ENCODE measurements at regions not wholly inside any gene's neighbourhood (a gene's known extent, or its start where the extent isn't known, plus 50 kb on each side); places are given as distances from the start of the nearest gene placed in this dataset.

- H2BK120ac ChIP-seq (ENCODE audit: low read depth, low read length, poor library complexity, severe bottlenecking) = no peak overlapping the region
- DNase-seq = no peak
- Mint-ChIP-seq H3K4me1 (peaks cover 6 to 7% of the 10 kb centered on the region in 2 experiments; a peak in 3 of 4 replicates), H3K27me3 (ENCODE audit: low read depth) (no peaks in the 10 kb centered on the region), H3K36me3 (ENCODE audit: insufficient read depth in 1 of 3, low read depth in 3 of 3) (no peaks in the 10 kb centered on the region), H3K9me3 (no peaks in the 10 kb centered on the region), H3K4me3 (no peak overlapping the region), H3K27ac (no peak overlapping the region; a peak in 1 of 7 replicates)
- no peak overlapping the region for H3K56ac ChIP-seq (ENCODE audit: insufficient read length, low read depth, low read length)
- no peaks in the 10 kb centered on the region for H3K79me1 ChIP-seq (ENCODE audit: insufficient read depth, low read depth, low read length, poor library complexity, severe bottlenecking)
- no peak overlapping the region for H4K91ac ChIP-seq (ENCODE audit: insufficient read length, low read depth, low read length)
- H3K9ac ChIP-seq (ENCODE audit: extremely low read depth, insufficient read length, low read length) = no peak overlapping the region
- no peak overlapping the region for H2BK20ac ChIP-seq (ENCODE audit: low read depth, low read length, poor library complexity, severe bottlenecking)
- H3K9me3 ChIP-seq (ENCODE audit: control insufficient read depth, low read depth, low read length) = no peaks in the 10 kb centered on the region
- no peak overlapping the region for H4K5ac ChIP-seq (ENCODE audit: insufficient read length, low read depth, low read length)
- no peak overlapping the region for H3K4me2 ChIP-seq (ENCODE audit: insufficient read depth, insufficient read length, low read length)
- no peak overlapping the region for H2BK5ac ChIP-seq (ENCODE audit: insufficient read length, low read length)
- no peak overlapping the region for H2AFZ ChIP-seq (ENCODE audit: low read length)
- H3K27me3 ChIP-seq (ENCODE audit: insufficient read depth, low read length) = no peaks in the 10 kb centered on the region
- no peak for TF ChIP-seq CTCF (conservative IDR thresholded peaks at IDR 0.05)
- H3K14ac ChIP-seq (ENCODE audit: insufficient read depth, low read length) = no peak overlapping the region
- H3K27ac ChIP-seq (ENCODE audit: insufficient read length, low read depth, low read length) = no peak overlapping the region
- H3T11ph ChIP-seq (ENCODE audit: low read length) = no peak overlapping the region
- no peaks in the 10 kb centered on the region for H3K4me1 ChIP-seq (ENCODE audit: insufficient read depth, low read length)
- no peak overlapping the region for H4K8ac ChIP-seq (replicated peaks; ENCODE audit: insufficient read length, low read depth, low read length)
- H4K20me1 ChIP-seq (ENCODE audit: control insufficient read depth, insufficient read depth, insufficient read length) = no peaks in the 10 kb centered on the region
- no CpG with 5 or more reads among the region's 5 CpGs for WGBS (ENCODE audit: extremely low coverage, insufficient read length, low lambda C conversion rate)
- no peak overlapping the region for H3K4ac ChIP-seq (ENCODE audit: low read depth, low read length)
- no peak overlapping the region for H2BK12ac ChIP-seq (ENCODE audit: insufficient read length, low read depth, low read length)
- H2AK5ac ChIP-seq (ENCODE audit: insufficient read length, low read length) = no peak overlapping the region
- H3K18ac ChIP-seq (ENCODE audit: insufficient read length, low read depth, low read length) = no peak overlapping the region
- no peak overlapping the region for H2BK15ac ChIP-seq (ENCODE audit: low read depth, low read length)
- H3K23ac ChIP-seq (ENCODE audit: insufficient read length, low read depth, low read length) = no peak overlapping the region
- H3K79me2 ChIP-seq (ENCODE audit: insufficient read depth, low read length) = no peaks in the 10 kb centered on the region
- H3K23me2 ChIP-seq (ENCODE audit: insufficient read length, low read depth, low read length, poor library complexity, severe bottlenecking) = no peaks in the 10 kb centered on the region
These were observed 417.4 kb downstream of the TMA16 start for GRCh38 chr4:163911891-163912290.
